SK-N-SH treated with all-trans-retinoic acid at 6 μM for 48 hours (cell line): ENCODE measurements at regions not wholly inside any gene's neighbourhood (a gene's known extent, or its start where the extent isn't known, plus 50 kb on each side); places are given as distances from the start of the nearest gene placed in this dataset.

Experiments used
- ARNTL ChIP-seq: fragments of 450-650 bp; formaldehyde crosslinking; IDR thresholded peaks from 2 replicates; pipeline ENCODE4 v1.5.0; 2020; ENCODE audit warnings: low read depth, mild to moderate bottlenecking, moderate library complexity, borderline replicate concordance
- CREB5 ChIP-seq: fragments of 250-450 bp; sonication (Bioruptor Pico); IDR thresholded peaks from 2 replicates; pipeline ENCODE4 v1.5.1; 2020; ENCODE audit warnings: low read depth, mild to moderate bottlenecking, moderate library complexity
- RARB ChIP-seq: fragments of 250-450 bp; sonication (Bioruptor Pico); IDR thresholded peaks from 2 replicates; pipeline ENCODE4 v1.8.0; 2021; ENCODE audit warnings: mild to moderate bottlenecking, moderate library complexity

- TF ChIP-seq ARNTL (CRISPR knock-in tag) = no peak
- TF ChIP-seq RARB (CRISPR knock-in tag) = no peak
- no peak for TF ChIP-seq CREB5 (CRISPR knock-in tag)
Measured at GRCh38 chr4:38344929-38345328, 319.1 kb upstream of the KLF3 start.
